Activated naive CD8-positive, alpha-beta T cell treated with anti-CD3 and anti-CD28 coated beads for 36 hours (primary cell): ENCODE measurements at regions not wholly inside any gene's neighbourhood (a gene's known extent, or its start where the extent isn't known, plus 50 kb on each side); places are given as distances from the start of the nearest gene placed in this dataset.
"Not testable (repeated sequence)": the region's sequence is repeated elsewhere in the genome, so short reads cannot be mapped to it uniquely, and the experiment has no call there.

ENCODE experiments used
- DNase-seq: peaks from one replicate; pipeline ENCODE4 v3.0.0; 2021
- H3K27ac Mint-ChIP-seq: one replicate; pipeline ENCODE4 v1.8.0; 2022; ENCODE audit warnings: mild to moderate bottlenecking, moderate library complexity, mixed read lengths
- H3K27me3 Mint-ChIP-seq: one replicate; pipeline ENCODE4 v1.8.0; 2022; ENCODE audit warnings: mild to moderate bottlenecking, mixed read lengths
- H3K36me3 Mint-ChIP-seq: one replicate; pipeline ENCODE4 v1.8.0; 2021; ENCODE audit warnings: mild to moderate bottlenecking, mixed read lengths
- H3K4me1 Mint-ChIP-seq: one replicate; pipeline ENCODE4 v1.8.0; 2021; ENCODE audit warnings: mixed read lengths
- H3K4me3 Mint-ChIP-seq: one replicate; pipeline ENCODE4 v1.8.0; 2022; ENCODE audit warnings: mild to moderate bottlenecking, moderate library complexity, mixed read lengths
- H3K9me3 Mint-ChIP-seq: one replicate; pipeline ENCODE4 v1.8.0; 2022; ENCODE audit warnings: mixed read lengths

DNA sequence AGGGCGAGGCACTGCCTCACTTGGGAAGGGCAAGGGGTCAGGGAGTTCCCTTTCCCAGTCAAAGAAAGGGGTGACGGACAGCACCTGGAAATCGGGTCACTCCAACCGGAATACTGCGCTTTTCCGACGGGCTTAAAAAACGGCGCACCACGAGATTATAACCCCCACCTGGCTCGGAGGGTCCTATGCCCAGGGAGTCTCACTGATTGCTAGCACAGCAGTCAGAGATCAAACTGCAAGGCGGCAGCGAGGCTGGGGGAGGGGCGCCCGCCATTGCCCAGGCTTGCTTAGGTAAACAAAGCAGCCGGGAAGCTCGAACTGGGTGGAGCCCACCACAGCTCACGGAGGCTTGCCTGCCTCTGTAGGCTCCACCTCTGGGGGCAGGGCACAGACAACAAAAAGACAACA, 366.5 kb downstream of the NR4A2 start:
- not testable (repeated sequence) for H3K4me3 Mint-ChIP-seq, H3K27ac Mint-ChIP-seq, H3K27me3 Mint-ChIP-seq, H3K9me3 Mint-ChIP-seq, H3K4me1 Mint-ChIP-seq, DNase-seq, H3K36me3 Mint-ChIP-seq

DNA sequence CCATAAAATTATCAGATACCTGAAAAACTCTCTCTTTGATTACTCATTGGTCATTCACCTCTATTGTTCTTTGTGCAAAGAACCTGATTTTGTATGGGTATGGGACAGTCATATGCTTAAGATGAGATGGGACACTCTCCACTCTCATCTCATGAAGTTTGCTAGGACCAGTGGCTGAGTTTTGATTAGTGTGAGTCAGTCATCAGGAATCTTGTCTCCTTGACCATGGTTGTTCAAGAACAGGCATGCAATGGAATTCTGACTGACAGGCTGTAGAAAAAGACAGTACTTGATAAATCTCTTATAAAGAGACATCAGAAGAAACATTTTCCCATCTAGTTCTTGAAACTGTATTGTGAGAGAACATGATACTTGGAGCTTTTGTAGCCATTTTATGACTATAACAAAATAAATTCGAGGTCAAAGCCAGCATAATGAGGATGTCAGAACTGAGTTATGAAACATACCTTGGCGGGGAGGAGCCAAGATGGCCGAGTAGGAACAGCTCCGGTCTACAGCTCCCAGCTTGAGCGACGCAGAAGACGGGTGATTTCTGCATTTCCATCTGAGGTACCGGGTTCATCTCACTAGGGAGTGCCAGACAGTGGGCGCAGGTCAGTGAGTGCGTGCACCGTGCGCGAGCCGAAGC, 367.0 kb downstream of the NR4A2 start:
- Mint-ChIP-seq H3K27me3 (no peaks in the 10 kb centered on the region), H3K27ac (no peak overlapping the region), H3K9me3 (no peaks in the 10 kb centered on the region), H3K4me3 (no peak overlapping the region), H3K4me1 (no peaks in the 10 kb centered on the region), H3K36me3 (no peaks in the 10 kb centered on the region)
- DNase-seq = no peak

DNA sequence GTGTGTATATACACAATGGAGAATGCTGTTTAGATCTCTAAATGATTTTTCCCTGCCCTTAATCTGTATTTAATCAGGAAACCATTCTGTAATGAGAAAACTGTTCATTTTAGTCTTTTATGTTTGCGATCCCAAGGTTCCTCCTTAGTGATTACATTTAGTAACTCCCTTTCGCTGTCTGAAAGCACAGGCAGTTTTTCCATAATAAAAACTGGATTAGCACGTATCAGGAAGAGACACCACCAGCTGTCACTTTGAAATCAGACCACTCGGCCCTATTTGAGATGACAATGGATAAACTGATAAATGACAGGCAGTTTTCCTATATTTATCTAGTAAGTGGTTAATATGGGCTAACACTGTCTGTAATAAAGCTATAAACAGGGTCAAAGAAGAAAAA, 370.9 kb downstream of the NR4A2 start:
- H3K4me3 Mint-ChIP-seq = no peak overlapping the region
- DNase-seq = no peak
- no peaks in the 10 kb centered on the region for H3K9me3 Mint-ChIP-seq
- H3K36me3 Mint-ChIP-seq = no peaks in the 10 kb centered on the region
- H3K27ac Mint-ChIP-seq = no peak overlapping the region
- H3K4me1 Mint-ChIP-seq = no peaks in the 10 kb centered on the region
- no peaks in the 10 kb centered on the region for H3K27me3 Mint-ChIP-seq

DNA sequence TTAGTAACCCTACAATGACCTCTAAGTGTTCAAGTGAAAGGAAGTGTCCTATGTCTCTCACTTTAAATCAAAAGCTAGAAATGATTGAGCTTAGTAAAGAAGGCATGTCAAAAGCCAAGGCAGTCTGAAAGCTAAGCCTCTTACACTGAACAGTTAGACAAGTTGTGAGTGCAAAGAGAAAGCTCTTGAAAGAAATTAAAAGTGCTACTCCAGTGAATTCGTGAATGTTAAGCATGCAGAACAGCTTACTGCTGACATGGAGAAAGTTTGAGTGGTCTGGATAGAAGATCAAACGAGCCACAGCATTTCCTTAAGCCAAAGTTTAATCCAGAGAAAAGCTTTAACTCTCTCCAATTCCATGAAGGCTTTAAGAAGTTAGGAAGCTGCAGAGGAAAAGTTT, 373.7 kb downstream of the NR4A2 start:
- DNase-seq = no peak
- Mint-ChIP-seq H3K27me3 (no peaks in the 10 kb centered on the region), H3K27ac (no peak overlapping the region), H3K4me1 (no peaks in the 10 kb centered on the region), H3K36me3 (no peaks in the 10 kb centered on the region), H3K9me3 (no peaks in the 10 kb centered on the region), H3K4me3 (no peak overlapping the region)

DNA sequence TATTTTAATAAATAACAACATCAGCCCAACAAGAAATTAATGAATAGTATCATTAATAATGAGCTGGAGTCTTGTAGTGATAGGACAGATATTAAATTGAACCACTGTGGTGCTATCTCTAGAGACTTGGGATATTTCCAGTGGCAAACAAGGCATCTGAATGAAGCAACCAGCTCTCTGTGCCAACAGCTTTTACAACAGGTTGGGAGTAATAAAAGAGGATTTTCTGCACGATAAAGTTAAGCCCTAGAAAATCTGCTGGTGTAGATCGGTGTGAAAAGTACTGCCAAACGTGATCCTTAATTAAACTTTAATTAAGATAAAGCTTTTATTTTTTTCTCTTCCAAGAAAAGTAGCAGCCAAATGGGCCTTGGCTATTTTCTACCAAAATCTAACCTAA, 385.5 kb downstream of the NR4A2 start:
- no peaks in the 10 kb centered on the region for H3K27me3 Mint-ChIP-seq
- no peaks in the 10 kb centered on the region for H3K36me3 Mint-ChIP-seq
- H3K4me1 Mint-ChIP-seq = no peaks in the 10 kb centered on the region
- no peak overlapping the region for H3K27ac Mint-ChIP-seq
- no peak for DNase-seq
- no peaks in the 10 kb centered on the region for H3K9me3 Mint-ChIP-seq
- H3K4me3 Mint-ChIP-seq = no peak overlapping the region

DNA sequence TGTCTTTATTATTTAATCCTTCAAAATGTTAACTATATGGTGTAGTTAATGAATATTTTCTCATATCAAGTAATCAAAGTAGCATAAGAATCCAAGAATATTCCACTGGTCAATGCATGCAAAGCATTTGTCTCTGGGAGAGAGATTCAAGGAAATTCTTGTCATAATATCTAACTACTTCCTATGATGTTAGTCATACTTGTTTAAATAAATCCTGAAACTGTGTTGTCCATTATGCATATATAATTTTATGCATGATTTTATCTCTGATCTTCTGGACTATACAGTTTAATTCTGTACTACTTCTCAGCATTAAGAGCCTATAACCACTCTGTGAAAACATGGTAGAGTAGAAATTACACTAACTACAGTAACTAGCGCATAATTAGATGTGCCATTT, 388.3 kb downstream of the NR4A2 start:
- H3K36me3 Mint-ChIP-seq = no peaks in the 10 kb centered on the region
- no peaks in the 10 kb centered on the region for H3K4me1 Mint-ChIP-seq
- H3K27ac Mint-ChIP-seq = no peak overlapping the region
- DNase-seq = no peak
- H3K4me3 Mint-ChIP-seq = no peak overlapping the region
- peaks cover 5% of the 10 kb centered on the region for H3K9me3 Mint-ChIP-seq
- H3K27me3 Mint-ChIP-seq = peaks cover 3% of the 10 kb centered on the region

DNA sequence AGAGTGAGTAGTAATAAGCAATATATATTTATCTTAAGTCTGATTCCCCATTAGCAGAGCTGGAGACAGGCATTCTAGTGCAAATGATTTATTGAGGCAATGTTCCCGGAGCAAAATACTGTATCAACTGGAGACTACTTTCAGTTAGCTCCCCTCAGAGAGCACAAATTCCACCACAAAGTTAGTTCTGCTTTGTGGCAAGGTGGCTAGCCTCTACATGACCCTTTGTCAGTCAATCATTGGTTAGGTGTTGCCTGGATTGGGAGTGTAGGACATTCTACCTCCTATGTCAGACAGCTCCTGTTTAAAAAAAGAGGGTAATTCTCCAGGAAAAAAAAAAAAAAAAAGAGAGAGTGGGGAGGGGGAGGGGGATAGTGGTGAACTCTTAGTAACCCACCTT, 402.2 kb downstream of the NR4A2 start:
- Mint-ChIP-seq H3K4me1 (no peaks in the 10 kb centered on the region), H3K9me3 (peaks cover 7% of the 10 kb centered on the region), H3K27ac (no peak overlapping the region), H3K36me3 (no peaks in the 10 kb centered on the region), H3K4me3 (no peak overlapping the region), H3K27me3 (no peaks in the 10 kb centered on the region)
- no peak for DNase-seq

DNA sequence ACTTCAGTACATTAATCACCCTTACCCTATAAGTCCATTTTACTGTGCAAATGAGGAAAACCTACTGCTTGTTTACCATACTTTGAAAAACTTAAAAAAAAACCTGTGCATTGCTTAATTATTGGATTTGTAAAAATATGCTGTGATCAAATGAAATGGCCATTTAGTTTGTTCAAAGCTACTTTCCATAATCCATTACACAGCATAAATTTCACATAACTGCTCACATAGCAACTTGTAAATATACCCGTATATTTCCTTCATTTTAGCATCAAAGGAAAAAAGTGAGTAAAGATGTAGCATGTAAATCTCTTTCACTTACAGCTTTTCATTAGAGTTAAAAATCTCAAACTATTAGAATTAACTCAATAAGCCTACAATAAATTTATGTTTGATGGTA, 415.1 kb downstream of the NR4A2 start:
- DNase-seq = no peak
- Mint-ChIP-seq H3K9me3 (no peaks in the 10 kb centered on the region), H3K27me3 (no peaks in the 10 kb centered on the region), H3K4me1 (no peaks in the 10 kb centered on the region), H3K4me3 (no peak overlapping the region), H3K27ac (no peak overlapping the region), H3K36me3 (no peaks in the 10 kb centered on the region)

DNA sequence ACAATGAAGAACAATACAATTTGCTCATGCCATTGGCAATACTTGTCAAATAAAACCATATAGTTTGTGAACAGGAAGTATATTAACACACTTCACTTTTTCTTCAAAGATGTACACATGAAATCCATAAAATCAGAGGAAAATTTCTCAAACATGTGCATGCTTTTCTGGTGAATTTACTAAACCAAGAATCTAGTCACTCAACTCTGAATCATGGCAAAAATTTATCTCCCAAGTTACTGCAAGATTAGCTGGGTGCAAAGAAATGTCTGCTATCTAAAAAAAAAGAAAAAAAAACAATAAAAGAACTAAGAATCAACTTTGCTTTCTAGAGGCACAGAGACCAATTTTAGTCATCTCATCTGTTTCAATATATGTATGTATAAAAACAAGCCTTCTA, 419.2 kb downstream of the NR4A2 start:
- Mint-ChIP-seq H3K9me3 (no peaks in the 10 kb centered on the region), H3K27me3 (no peaks in the 10 kb centered on the region), H3K27ac (no peak overlapping the region), H3K4me3 (no peak overlapping the region), H3K36me3 (no peaks in the 10 kb centered on the region), H3K4me1 (no peaks in the 10 kb centered on the region)
- DNase-seq = no peak

DNA sequence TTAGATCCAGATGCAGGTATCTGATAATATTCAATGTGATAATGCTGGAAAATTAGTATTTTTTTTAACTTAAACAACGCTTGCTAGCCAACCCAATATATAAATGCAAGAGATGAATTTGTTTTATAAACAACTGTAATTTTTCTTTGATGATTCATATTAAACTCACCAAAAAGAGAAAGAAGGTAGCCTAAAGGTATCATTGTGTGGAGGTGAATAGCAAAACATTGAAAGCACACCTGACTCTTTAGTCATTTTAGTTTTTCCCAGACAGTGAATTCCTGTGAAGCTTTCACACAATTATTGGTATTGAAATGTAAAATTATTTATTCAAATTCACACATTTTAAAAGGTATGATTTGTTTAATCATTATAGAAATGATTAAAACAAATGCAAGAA, 424.0 kb downstream of the NR4A2 start:
- DNase-seq = no peak
- H3K27me3 Mint-ChIP-seq = no peaks in the 10 kb centered on the region
- no peaks in the 10 kb centered on the region for H3K4me1 Mint-ChIP-seq
- no peaks in the 10 kb centered on the region for H3K36me3 Mint-ChIP-seq
- no peak overlapping the region for H3K4me3 Mint-ChIP-seq
- no peak overlapping the region for H3K27ac Mint-ChIP-seq
- no peaks in the 10 kb centered on the region for H3K9me3 Mint-ChIP-seq

DNA sequence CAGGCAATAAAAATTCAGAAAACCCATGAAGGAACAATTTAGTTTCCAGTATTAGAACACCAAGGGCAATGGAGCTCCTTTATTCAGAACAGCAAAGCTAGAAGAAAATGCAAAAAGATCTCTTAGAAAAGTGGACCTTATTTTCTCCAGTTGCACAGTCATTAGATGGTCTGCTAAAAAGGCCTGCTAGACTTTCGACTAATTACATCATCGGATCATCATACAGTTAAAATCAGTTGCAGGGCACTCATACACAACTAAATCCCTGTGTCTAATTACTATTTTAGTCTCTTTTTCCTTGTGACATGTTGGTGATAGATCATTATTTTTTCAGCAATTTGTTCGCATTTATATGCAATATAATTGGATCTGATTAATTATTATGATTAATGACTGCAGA, 425.3 kb downstream of the NR4A2 start:
- H3K36me3 Mint-ChIP-seq = no peaks in the 10 kb centered on the region
- DNase-seq = no peak
- H3K27ac Mint-ChIP-seq = no peak overlapping the region
- H3K27me3 Mint-ChIP-seq = no peaks in the 10 kb centered on the region
- H3K9me3 Mint-ChIP-seq = no peaks in the 10 kb centered on the region
- H3K4me1 Mint-ChIP-seq = no peaks in the 10 kb centered on the region
- no peak overlapping the region for H3K4me3 Mint-ChIP-seq

DNA sequence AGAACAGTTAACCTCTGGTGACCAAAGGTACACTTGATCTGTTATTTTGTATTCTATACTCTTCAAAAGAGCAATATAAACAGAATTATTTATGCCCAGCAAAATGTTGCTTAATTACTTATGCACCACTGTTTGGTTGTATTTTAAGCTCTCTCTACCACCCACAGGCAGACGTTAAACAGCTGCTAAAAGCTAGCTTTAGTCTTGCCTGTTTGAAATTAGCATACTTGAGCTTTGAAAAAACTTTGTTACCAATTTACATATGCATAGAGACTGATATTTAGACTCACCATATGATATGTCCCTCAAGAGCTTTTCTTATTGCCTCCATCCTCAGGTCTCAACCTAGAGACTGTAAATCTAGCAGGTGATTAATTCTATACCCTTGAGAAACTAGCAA, 426.9 kb downstream of the NR4A2 start:
- no peaks in the 10 kb centered on the region for H3K9me3 Mint-ChIP-seq
- DNase-seq = no peak
- no peaks in the 10 kb centered on the region for H3K27me3 Mint-ChIP-seq
- no peak overlapping the region for H3K4me3 Mint-ChIP-seq
- no peaks in the 10 kb centered on the region for H3K4me1 Mint-ChIP-seq
- H3K36me3 Mint-ChIP-seq = no peaks in the 10 kb centered on the region
- H3K27ac Mint-ChIP-seq = no peak overlapping the region

DNA sequence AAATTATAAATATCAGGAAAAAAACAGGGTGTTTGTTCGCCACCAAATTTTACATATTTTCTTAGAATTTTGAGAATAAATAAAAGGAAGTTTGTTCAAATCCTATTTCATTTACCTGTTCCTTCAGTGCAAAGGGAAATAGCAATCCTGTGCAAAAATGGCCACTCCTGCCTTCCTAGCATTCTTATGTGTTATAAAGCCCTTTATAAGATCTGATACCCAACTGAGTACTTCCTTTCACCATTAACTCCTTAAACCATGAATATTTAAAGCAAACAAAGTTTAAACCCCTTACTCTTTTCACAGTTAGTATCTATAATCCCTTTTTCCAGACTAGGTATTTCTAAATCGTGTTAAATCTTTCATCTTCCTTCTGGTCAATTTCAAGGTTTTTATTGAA, 427.8 kb downstream of the NR4A2 start:
- H3K27me3 Mint-ChIP-seq = no peaks in the 10 kb centered on the region
- no peak overlapping the region for H3K27ac Mint-ChIP-seq
- DNase-seq = no peak
- no peak overlapping the region for H3K4me3 Mint-ChIP-seq
- no peaks in the 10 kb centered on the region for H3K36me3 Mint-ChIP-seq
- no peaks in the 10 kb centered on the region for H3K4me1 Mint-ChIP-seq
- no peaks in the 10 kb centered on the region for H3K9me3 Mint-ChIP-seq

DNA sequence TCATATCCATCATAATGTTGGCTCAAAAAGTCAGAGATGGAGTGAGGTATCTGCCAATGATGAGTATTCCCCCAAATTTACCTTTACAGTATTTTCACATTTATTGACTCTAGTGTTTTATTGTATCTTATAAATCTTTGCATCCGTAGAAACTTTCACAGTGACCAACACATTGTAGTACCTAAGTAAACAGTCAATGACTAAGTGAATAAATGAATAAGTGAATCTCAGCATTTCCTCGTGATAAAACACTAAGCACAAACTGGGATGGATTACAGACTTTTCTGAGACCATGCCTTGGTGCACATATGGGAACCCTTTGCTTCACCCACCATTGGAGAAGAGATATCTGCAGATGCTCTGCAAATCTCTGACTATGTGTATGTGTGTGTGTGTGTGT, 429.9 kb downstream of the NR4A2 start:
- H3K36me3 Mint-ChIP-seq = no peaks in the 10 kb centered on the region
- H3K9me3 Mint-ChIP-seq = no peaks in the 10 kb centered on the region
- H3K27ac Mint-ChIP-seq = no peak overlapping the region
- H3K4me3 Mint-ChIP-seq = no peak overlapping the region
- DNase-seq = no peak
- H3K27me3 Mint-ChIP-seq = no peaks in the 10 kb centered on the region
- H3K4me1 Mint-ChIP-seq = no peaks in the 10 kb centered on the region

DNA sequence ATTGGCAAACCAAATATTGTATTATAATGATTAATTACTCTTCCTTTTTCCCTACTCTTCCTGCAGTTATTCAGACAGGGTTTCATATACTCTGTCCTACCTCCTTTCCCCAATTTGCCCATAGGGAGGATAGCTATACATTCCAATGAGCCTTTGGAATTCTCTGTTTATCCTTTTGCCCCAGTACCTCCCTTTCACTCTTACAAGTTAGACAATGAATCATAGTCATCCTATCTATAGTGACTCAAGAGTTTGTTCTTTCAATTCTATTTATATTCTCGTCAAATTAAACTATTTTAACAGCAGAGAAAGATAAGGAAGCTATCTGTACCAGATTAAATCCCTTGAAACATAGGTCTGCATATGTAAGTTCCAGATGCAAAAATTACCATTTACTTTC, 437.5 kb downstream of the NR4A2 start:
- DNase-seq = no peak
- no peak overlapping the region for H3K27ac Mint-ChIP-seq
- no peaks in the 10 kb centered on the region for H3K4me1 Mint-ChIP-seq
- no peaks in the 10 kb centered on the region for H3K36me3 Mint-ChIP-seq
- H3K9me3 Mint-ChIP-seq = no peaks in the 10 kb centered on the region
- no peaks in the 10 kb centered on the region for H3K27me3 Mint-ChIP-seq
- no peak overlapping the region for H3K4me3 Mint-ChIP-seq

DNA sequence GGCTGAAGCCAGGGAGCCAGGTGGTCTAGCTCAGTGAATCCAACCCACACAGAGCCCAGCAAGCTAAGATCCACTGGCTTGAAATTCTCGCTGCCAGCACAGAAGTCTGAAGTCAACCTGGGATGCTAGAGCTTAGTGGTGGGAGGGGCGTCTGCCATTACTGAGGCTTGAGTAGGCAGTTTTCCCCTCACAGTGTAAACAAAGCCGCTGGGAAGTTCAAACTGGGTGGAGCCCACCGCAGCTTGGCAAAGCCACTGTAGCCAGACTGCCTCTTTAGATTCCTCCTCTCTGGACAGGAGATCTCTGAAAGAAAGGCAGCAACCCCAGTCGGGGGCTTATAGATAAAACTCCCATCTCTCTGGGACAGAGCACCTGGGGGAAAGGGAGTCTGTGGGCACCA, 452.1 kb downstream of the NR4A2 start:
- peaks cover 34% of the 10 kb centered on the region for H3K9me3 Mint-ChIP-seq
- not testable (repeated sequence) for DNase-seq, H3K4me1 Mint-ChIP-seq, H3K36me3 Mint-ChIP-seq, H3K4me3 Mint-ChIP-seq, H3K27me3 Mint-ChIP-seq, H3K27ac Mint-ChIP-seq

DNA sequence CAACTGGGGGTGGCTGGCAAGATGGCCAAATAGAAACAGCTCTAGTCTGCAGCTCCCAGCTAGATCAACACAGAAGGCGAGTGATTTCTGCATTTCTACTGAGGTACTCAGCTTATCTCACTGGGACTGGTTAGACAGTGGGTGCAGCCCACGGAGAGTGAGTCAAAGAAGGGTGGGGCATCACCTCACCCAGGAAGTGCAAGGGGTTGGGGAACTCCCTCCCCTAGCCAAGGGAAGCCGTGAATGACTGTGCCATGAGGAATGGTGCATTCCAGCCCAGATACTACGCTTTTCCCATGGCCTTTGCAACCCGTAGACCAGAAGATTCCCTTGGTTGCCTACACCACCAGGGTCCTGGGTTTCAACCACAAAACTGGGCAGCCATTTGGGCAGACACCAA, 452.6 kb downstream of the NR4A2 start:
- H3K9me3 Mint-ChIP-seq = peaks cover 29% of the 10 kb centered on the region
- H3K27me3 Mint-ChIP-seq, H3K27ac Mint-ChIP-seq, H3K36me3 Mint-ChIP-seq, H3K4me3 Mint-ChIP-seq, H3K4me1 Mint-ChIP-seq, DNase-seq: not testable (repeated sequence)
